ENCODE measurements at regions not wholly inside any gene's neighbourhood (a gene's known extent, or its start where the extent isn't known, plus 50 kb on each side); places are given as distances from the start of the nearest gene placed in this dataset.

- no peak overlapping the region for H3K9ac ChIP-seq (ENCODE audit: low read depth, low read length)
- TF ChIP-seq CTCF (IDR thresholded peaks at IDR 0.05; ENCODE audit: borderline replicate concordance, extremely low read depth, low read length, poor library complexity, severe bottlenecking) = no peak
- TF ChIP-seq EZH2 (IDR thresholded peaks at IDR 0.05; ENCODE audit: borderline replicate concordance, low read depth, low read length, severe bottlenecking) = no peak
- H2AFZ ChIP-seq (ENCODE audit: low read depth, low read length) = no peak overlapping the region
- no peaks in the 10 kb centered on the region for H3K27me3 ChIP-seq (ENCODE audit: insufficient read depth, low read length, poor library complexity)
- H4K20me1 ChIP-seq (ENCODE audit: insufficient read depth, low read length) = no peaks in the 10 kb centered on the region
- H3K36me3 ChIP-seq (ENCODE audit: insufficient read depth, low read length) = no peaks in the 10 kb centered on the region
- no peaks in the 10 kb centered on the region for H3K9me3 ChIP-seq (ENCODE audit: insufficient read depth, low read length, severe bottlenecking)
- H3K79me2 ChIP-seq (ENCODE audit: insufficient read depth, low read length) = no peaks in the 10 kb centered on the region
- ATAC-seq (ENCODE audit: insufficient read depth, low read depth) (no peak), DNase-seq (no peak)
- no peak overlapping the region for H3K4me3 ChIP-seq (ENCODE audit: low read depth in 1 of 2, low read length in 2 of 2)
- no peak overlapping the region for H3K27ac ChIP-seq (ENCODE audit: low read length)
- H3K4me1 ChIP-seq (ENCODE audit: insufficient read depth, low read length) = no peaks in the 10 kb centered on the region
- H3K4me2 ChIP-seq (ENCODE audit: insufficient read depth, low read length) = no peak overlapping the region
These were observed 97.3 kb upstream of the MARK1 start for GRCh38 chr1:220430586-220430985.

- H3K79me2 ChIP-seq (ENCODE audit: insufficient read depth, low read length) = no peaks in the 10 kb centered on the region
- H3K4me3 ChIP-seq (ENCODE audit: low read depth in 1 of 2, low read length in 2 of 2) = no peak overlapping the region
- DNase-seq (no peak), ATAC-seq (ENCODE audit: insufficient read depth, low read depth) (no peak)
- H2AFZ ChIP-seq (ENCODE audit: low read depth, low read length) = no peak overlapping the region
- no peaks in the 10 kb centered on the region for H3K9me3 ChIP-seq (ENCODE audit: insufficient read depth, low read length, severe bottlenecking)
- TF ChIP-seq EZH2 (IDR thresholded peaks at IDR 0.05; ENCODE audit: borderline replicate concordance, low read depth, low read length, severe bottlenecking) = no peak
- no peak for TF ChIP-seq CTCF (IDR thresholded peaks at IDR 0.05; ENCODE audit: borderline replicate concordance, extremely low read depth, low read length, poor library complexity, severe bottlenecking)
- no peaks in the 10 kb centered on the region for H3K36me3 ChIP-seq (ENCODE audit: insufficient read depth, low read length)
- no peak overlapping the region for H3K4me2 ChIP-seq (ENCODE audit: insufficient read depth, low read length)
- no peaks in the 10 kb centered on the region for H4K20me1 ChIP-seq (ENCODE audit: insufficient read depth, low read length)
- H3K9ac ChIP-seq (ENCODE audit: low read depth, low read length) = no peak overlapping the region
- H3K27me3 ChIP-seq (ENCODE audit: insufficient read depth, low read length, poor library complexity) = no peaks in the 10 kb centered on the region
- no peak overlapping the region for H3K27ac ChIP-seq (ENCODE audit: low read length)
- H3K4me1 ChIP-seq (ENCODE audit: insufficient read depth, low read length) = no peaks in the 10 kb centered on the region
These were observed 97.9 kb upstream of the MARK1 start for GRCh38 chr1:220430059-220430458.

DNA sequence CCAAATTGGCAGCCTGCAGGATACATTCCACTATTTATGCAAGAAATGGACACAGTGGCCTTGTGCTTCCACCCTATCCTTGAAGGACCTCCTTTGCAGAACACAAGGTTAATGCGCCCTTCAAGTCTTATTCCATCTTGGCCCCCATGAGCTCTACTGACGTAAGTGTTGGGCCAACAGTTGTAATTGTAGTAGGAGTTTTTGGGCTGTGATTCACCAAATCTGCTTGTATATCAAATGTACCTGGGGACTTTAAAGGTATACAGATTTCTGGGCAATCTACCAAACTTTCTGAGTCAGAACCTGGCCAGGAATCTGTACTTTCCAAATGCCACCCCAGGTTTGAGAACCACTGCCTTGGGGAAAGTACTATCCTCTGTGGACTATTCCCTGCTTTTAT is 100.9 kb upstream of the MARK1 start:
- Histone ChIP-seq H3K27me3 (ENCODE audit: insufficient read depth, low read length, poor library complexity) (no peaks in the 10 kb centered on the region), H2AFZ (ENCODE audit: low read depth, low read length) (no peak overlapping the region), H3K27ac (ENCODE audit: low read length) (no peak overlapping the region), H3K4me2 (ENCODE audit: insufficient read depth, low read length) (no peak overlapping the region), H3K9me3 (ENCODE audit: insufficient read depth, low read length, severe bottlenecking) (no peaks in the 10 kb centered on the region), H3K79me2 (ENCODE audit: insufficient read depth, low read length) (no peaks in the 10 kb centered on the region), H3K4me1 (ENCODE audit: insufficient read depth, low read length) (no peaks in the 10 kb centered on the region), H3K36me3 (ENCODE audit: insufficient read depth, low read length) (no peaks in the 10 kb centered on the region), H4K20me1 (ENCODE audit: insufficient read depth, low read length) (no peaks in the 10 kb centered on the region), H3K9ac (ENCODE audit: low read depth, low read length) (no peak overlapping the region), H3K4me3 (ENCODE audit: low read depth in 1 of 2, low read length in 2 of 2) (no peak overlapping the region)
- no peak for DNase-seq
- no peak for TF ChIP-seq CTCF (IDR thresholded peaks at IDR 0.05; ENCODE audit: borderline replicate concordance, extremely low read depth, low read length, poor library complexity, severe bottlenecking)
- TF ChIP-seq EZH2 (IDR thresholded peaks at IDR 0.05; ENCODE audit: borderline replicate concordance, low read depth, low read length, severe bottlenecking) = no peak
- no peak for ATAC-seq (ENCODE audit: insufficient read depth, low read depth)

DNA sequence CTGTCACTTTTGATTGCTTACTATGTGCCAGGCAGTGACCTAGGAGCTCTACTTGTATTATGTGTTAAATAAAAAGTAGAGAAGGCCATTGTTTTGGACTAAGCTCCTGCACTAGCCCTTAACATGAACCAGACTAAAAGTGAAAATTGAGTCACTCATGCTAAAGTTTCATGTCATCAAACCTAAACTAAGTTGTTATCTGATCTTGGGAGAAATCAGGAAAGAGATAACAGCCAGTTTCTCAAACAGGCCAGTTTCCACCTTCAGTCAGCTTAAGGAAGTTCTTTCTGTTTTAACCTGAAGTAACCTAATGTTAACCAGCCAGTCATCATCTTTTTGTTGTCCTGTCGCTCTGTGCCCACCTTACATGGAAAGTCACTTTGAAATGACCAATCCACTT is 102.1 kb upstream of the MARK1 start:
- no peak overlapping the region for H2AFZ ChIP-seq (ENCODE audit: low read depth, low read length)
- H3K36me3 ChIP-seq (ENCODE audit: insufficient read depth, low read length) = no peaks in the 10 kb centered on the region
- H3K4me1 ChIP-seq (ENCODE audit: insufficient read depth, low read length) = no peaks in the 10 kb centered on the region
- DNase-seq (no peak), ATAC-seq (ENCODE audit: insufficient read depth, low read depth) (no peak)
- no peaks in the 10 kb centered on the region for H3K9me3 ChIP-seq (ENCODE audit: insufficient read depth, low read length, severe bottlenecking)
- no peak overlapping the region for H3K27ac ChIP-seq (ENCODE audit: low read length)
- H4K20me1 ChIP-seq (ENCODE audit: insufficient read depth, low read length) = no peaks in the 10 kb centered on the region
- H3K4me3 ChIP-seq (ENCODE audit: low read depth in 1 of 2, low read length in 2 of 2) = no peak overlapping the region
- no peak overlapping the region for H3K4me2 ChIP-seq (ENCODE audit: insufficient read depth, low read length)
- no peaks in the 10 kb centered on the region for H3K27me3 ChIP-seq (ENCODE audit: insufficient read depth, low read length, poor library complexity)
- no peaks in the 10 kb centered on the region for H3K79me2 ChIP-seq (ENCODE audit: insufficient read depth, low read length)
- H3K9ac ChIP-seq (ENCODE audit: low read depth, low read length) = no peak overlapping the region
- TF ChIP-seq EZH2 (IDR thresholded peaks at IDR 0.05; ENCODE audit: borderline replicate concordance, low read depth, low read length, severe bottlenecking) (no peak), CTCF (IDR thresholded peaks at IDR 0.05; ENCODE audit: borderline replicate concordance, extremely low read depth, low read length, poor library complexity, severe bottlenecking) (no peak)
